Osteocyte (in vitro differentiated cells): ENCODE measurements at regions not wholly inside any gene's neighbourhood (a gene's known extent, or its start where the extent isn't known, plus 50 kb on each side); places are given as distances from the start of the nearest gene placed in this dataset.

Source experiments
- DNase-seq: peaks from one replicate; pipeline ENCODE4 v3.0.0; 2021; ENCODE audit warnings: mixed read lengths; ENCODE audit not compliant: unreplicated experiment; ENCODE audit errors: extremely low spot score
- H3K27ac Mint-ChIP-seq: one replicate; pipeline ENCODE4 v1.8.0; 2021; ENCODE audit warnings: mild to moderate bottlenecking, mixed read lengths; ENCODE audit not compliant: unreplicated experiment
- H3K27me3 Mint-ChIP-seq: one replicate; pipeline ENCODE4 v1.8.0; 2021; ENCODE audit warnings: mixed read lengths; ENCODE audit not compliant: unreplicated experiment
- H3K36me3 Mint-ChIP-seq: one replicate; pipeline ENCODE4 v1.8.0; 2021; ENCODE audit warnings: mixed read lengths; ENCODE audit not compliant: unreplicated experiment
- H3K4me1 Mint-ChIP-seq: one replicate; pipeline ENCODE4 v1.8.0; 2021; ENCODE audit warnings: mixed read lengths; ENCODE audit not compliant: unreplicated experiment
- H3K4me3 Mint-ChIP-seq: one replicate; pipeline ENCODE4 v1.8.0; 2021; ENCODE audit warnings: mild to moderate bottlenecking, moderate library complexity, mixed read lengths; ENCODE audit not compliant: unreplicated experiment
- H3K9me3 Mint-ChIP-seq: one replicate; pipeline ENCODE4 v1.8.0; 2021; ENCODE audit warnings: mixed read lengths; ENCODE audit not compliant: unreplicated experiment
- CTCF ChIP-seq: fragments of 200-600 bp; sonication (generic); IDR thresholded peaks from 2 replicates; pipeline ENCODE4 v1.5.0; 2021; ENCODE audit warnings: antibody characterized with exemption, mild to moderate bottlenecking, moderate library complexity

- Mint-ChIP-seq H3K27ac (no peak overlapping the region), H3K4me1 (no peaks in the 10 kb centered on the region), H3K36me3 (no peaks in the 10 kb centered on the region), H3K9me3 (peaks cover 19% of the 10 kb centered on the region), H3K27me3 (no peaks in the 10 kb centered on the region), H3K4me3 (no peak overlapping the region)
- no peak for DNase-seq
- TF ChIP-seq CTCF = no peak
Measured at GRCh38 chr5:162558120-162558519, 490.5 kb downstream of the GABRG2 start.

- Mint-ChIP-seq H3K27ac (no peak overlapping the region), H3K9me3 (peaks cover 5% of the 10 kb centered on the region), H3K4me1 (no peaks in the 10 kb centered on the region), H3K36me3 (no peaks in the 10 kb centered on the region), H3K27me3 (no peaks in the 10 kb centered on the region), H3K4me3 (no peak overlapping the region)
- DNase-seq = no peak
- no peak for TF ChIP-seq CTCF
Measured at GRCh38 chr5:162567644-162568043, 500.1 kb downstream of the GABRG2 start.

- no peak overlapping the region for H3K4me3 Mint-ChIP-seq
- H3K27ac Mint-ChIP-seq = no peak overlapping the region
- H3K4me1 Mint-ChIP-seq = no peaks in the 10 kb centered on the region
- H3K9me3 Mint-ChIP-seq = peaks cover 14% of the 10 kb centered on the region
- TF ChIP-seq CTCF = no peak
- no peaks in the 10 kb centered on the region for H3K36me3 Mint-ChIP-seq
- no peak for DNase-seq
- no peaks in the 10 kb centered on the region for H3K27me3 Mint-ChIP-seq
Measured at GRCh38 chr5:162573758-162574157, 506.2 kb downstream of the GABRG2 start.

- Mint-ChIP-seq H3K36me3 (no peaks in the 10 kb centered on the region), H3K27me3 (no peaks in the 10 kb centered on the region), H3K27ac (no peak overlapping the region), H3K9me3 (peaks cover 41% of the 10 kb centered on the region), H3K4me1 (no peaks in the 10 kb centered on the region), H3K4me3 (no peak overlapping the region)
- no peak for DNase-seq
- no peak for TF ChIP-seq CTCF
Measured at GRCh38 chr5:162591724-162592123, 524.2 kb downstream of the GABRG2 start.

- H3K27me3 Mint-ChIP-seq = no peaks in the 10 kb centered on the region
- H3K36me3 Mint-ChIP-seq = no peaks in the 10 kb centered on the region
- H3K4me3 Mint-ChIP-seq = no peak overlapping the region
- H3K4me1 Mint-ChIP-seq = no peaks in the 10 kb centered on the region
- no peak overlapping the region for H3K27ac Mint-ChIP-seq
- DNase-seq = no peak
- TF ChIP-seq CTCF = no peak
- peaks cover 37% of the 10 kb centered on the region for H3K9me3 Mint-ChIP-seq
Measured at GRCh38 chr5:162593881-162594280, 526.3 kb downstream of the GABRG2 start.
